Stimulated activated CD4-positive, alpha-beta T cell treated with anti-CD3 and anti-CD28 coated beads, Interleukin-2, amount 100 ng/mL, for 24 hours (primary cell): ENCODE measurements at regions not wholly inside any gene's neighbourhood (a gene's known extent, or its start where the extent isn't known, plus 50 kb on each side); places are given as distances from the start of the nearest gene placed in this dataset.
"Not testable (repeated sequence)": the region's sequence is repeated elsewhere in the genome, so short reads cannot be mapped to it uniquely, and the experiment has no call there.

Experiments
- DNase-seq, 2 donors: peaks; one replicate each; pipeline ENCODE4 v3.0.0-alpha.2; 2020

DNA sequence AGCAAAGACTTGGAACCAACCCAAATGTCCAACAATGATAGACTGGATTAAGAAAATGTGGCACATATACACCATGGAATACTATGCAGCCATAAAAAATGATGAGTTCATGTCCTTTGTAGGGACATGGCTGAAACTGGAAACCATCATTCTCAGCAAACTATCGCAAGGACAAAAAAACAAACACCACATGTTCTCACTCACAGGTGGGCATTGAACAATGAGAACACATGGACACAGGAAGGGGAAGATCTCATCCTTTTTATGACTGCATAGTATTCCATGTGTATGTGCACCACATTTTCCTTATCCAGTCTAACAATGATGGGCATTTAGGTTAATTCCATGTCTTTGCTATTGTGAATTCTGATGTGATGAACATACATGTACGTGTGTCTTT is 652.0 kb upstream of the LRRN3 start:
- not testable (repeated sequence) for DNase-seq

DNA sequence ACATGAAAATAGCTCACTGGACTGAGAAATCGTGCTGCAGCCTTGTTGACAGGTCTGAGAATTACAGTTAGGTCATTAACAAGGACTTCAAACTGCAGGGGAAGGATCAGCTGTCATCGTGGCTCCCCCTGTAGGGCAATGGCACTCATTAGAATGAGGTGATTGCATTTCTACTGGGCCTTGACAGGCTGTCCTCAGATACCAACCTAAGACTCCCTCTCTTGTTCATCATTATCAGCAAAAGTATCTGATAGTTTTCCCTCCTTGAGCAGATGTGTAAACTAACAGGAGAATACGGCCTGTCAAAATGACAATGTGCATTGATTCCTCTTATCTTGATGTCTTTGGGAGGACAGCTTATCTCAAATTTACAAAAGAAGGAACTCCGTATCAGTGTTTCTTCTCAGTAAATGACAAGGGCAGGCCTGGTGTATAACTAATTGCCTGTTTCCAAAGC is 648.5 kb upstream of the LRRN3 start:
- peak in 1 of 2 donors; percentile 10 for DNase-seq

DNA sequence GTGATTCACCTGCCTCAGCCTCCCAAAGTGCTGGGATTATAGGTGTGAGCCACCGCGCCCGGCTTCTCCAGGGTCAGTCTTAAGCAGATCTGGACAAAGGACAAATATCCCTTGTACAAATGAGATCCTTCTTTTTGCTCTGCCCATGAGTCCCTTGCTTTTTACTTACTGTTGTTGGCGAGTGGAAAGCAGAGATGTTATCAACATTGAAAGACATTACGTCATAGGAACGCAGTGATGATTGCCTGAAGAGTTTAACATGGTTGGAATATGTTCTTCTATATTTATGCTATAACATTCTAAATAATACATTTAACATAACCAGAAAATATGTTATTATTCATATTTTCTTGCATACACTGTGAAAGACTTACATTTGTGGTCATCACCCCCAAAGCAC is 644.3 kb upstream of the LRRN3 start:
- DNase-seq, result no peak

DNA sequence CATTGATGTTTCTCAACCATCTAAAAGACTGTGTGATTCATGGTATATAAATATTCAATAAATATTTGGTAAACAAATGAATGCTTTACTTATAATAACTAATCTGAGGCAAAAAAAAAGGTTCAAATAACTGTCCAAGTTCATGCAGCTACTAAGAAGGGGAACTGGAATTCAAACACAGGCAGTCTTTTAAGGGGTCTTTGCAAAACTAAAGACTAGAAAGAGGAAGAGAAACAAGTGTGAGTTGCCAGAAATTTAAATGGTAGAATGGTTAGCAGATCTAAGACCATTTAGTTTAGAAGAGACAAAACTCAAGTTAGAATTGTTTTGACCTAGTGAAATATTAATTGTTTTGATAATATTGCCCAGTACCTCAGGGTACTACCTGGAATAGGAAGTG is 642.0 kb upstream of the LRRN3 start:
- DNase-seq, result no peak

DNA sequence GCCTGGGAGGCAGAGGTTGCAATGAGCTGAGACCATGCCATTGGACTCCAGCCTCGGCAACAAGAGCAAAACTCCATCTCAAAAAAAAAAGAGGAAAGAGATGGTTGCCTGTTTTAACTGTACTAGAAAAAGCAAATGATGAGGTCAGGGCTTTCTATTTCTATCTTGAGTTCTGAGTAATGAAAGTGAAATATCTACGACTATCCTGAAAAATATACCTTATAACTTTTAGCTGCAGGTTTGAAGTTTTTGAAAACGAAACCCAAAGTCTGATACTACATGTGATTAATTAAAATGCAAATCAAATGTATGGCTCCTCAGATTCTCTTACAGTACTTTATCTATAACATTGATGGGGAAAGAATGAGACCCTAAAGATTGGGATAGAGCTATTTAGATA is 636.2 kb upstream of the LRRN3 start:
- no peak for DNase-seq

DNA sequence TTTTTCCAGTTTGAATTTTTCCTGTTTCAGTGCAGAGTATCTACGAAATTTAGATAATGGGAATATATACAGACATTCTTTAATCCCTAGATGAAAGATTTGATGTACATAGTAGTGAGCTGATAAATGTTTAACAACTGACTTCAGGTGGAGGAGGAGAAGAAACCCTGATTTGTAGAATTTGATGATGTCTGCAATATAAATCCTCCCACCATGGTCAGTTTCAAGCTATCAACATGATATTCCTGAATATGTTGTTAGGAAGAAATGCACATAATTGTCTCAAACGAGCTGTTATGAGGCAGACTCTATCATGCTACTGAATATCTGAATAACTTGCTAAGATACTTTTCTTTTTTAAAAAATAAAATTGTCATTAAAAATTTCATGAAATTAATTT is 629.3 kb upstream of the LRRN3 start:
- DNase-seq, result no peak

DNA sequence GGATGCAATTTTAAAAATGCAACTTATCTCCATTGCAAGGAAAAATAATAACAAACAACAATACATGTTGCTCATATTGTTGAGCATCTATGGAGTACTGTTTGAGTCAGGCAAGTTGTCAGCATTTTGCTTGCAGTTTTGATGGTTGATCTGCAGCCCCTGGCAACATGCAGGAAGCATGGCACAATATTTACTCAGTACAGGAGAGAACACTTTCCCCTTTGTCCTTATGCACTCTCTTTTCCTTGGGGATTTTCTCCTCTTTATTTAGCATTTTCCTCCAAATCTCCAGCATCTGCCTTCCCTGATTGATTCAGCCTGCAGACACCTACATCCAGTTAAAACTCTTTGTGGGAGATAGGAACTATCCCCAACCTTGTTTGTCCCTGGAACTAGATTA is 620.5 kb upstream of the LRRN3 start:
- no peak for DNase-seq

DNA sequence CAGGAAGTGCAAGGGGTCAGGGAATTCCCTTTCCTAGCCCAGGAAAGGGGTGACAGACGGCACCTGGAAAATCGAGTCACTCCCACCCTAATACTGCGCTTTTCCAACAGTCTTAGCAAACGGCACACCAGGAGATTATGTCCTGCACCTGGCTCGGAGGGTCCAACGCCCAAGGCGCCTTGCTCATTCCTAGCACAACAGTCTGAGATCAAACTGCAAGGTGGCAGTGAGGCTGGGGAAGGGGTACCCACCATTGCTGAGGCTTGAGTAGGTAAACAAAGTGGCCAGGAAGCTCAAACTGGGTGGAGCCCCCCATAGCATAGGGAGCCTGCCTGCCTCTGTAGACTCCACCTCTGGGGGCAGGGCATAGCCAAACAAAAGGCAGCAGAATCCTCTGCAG is 618.5 kb upstream of the LRRN3 start:
- DNase-seq, result not testable (repeated sequence)

DNA sequence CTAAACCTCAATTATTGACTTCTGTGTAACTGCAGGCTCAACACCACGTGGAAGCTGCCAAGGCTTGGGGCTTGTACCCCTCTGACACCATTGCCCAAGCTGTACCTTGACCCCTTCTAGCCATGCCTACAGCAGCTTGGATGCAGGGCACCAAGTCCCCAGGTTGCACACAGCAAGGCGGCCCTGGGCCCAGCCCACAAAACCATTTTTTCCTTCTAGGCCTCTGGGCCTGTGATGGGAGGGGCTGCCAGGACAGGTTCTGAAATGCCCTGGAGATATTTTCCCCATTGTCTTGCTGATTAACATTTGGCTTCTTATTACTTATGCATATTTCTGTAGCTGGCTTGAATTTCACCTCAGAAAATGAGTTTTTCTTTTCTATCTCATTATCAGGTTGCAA is 610.0 kb upstream of the LRRN3 start:
- DNase-seq, result no peak

DNA sequence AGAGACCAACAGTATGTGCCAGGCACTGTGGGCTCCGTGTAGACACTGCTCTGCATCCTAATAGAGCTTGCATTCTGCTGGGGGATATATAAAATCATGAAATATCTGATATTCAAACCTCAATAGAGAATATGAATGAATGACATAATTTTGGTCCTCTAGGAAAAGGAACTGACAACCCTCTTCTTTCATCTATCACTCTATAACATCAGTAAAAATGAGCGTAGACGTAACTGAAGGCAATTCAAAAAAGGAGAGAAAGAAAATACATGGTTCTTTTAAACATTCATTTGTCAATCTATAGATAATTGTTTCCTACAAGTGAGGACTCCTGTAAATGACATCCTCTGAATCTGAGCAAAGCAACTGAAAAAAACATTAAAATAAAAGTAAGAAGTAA is 607.4 kb upstream of the LRRN3 start:
- no peak for DNase-seq

DNA sequence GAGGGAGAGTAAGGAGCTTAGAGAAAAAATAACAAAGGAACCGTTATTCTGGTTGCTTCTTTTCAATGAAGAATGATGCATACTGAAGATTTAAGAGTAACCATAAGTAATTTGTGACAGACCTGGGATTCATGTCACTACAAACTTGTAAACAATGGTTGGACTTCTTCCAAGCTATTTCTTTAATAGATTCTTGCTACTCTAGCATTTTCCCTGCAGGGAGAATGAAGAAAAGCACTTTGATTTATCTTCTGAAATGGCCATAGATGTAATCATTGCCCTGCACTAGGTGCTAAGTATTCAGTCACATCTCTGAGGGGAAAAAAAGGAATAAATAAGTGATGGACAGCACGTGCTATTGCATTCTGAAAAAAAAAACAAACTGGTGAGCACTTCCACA is 606.6 kb upstream of the LRRN3 start:
- DNase-seq, result no peak

DNA sequence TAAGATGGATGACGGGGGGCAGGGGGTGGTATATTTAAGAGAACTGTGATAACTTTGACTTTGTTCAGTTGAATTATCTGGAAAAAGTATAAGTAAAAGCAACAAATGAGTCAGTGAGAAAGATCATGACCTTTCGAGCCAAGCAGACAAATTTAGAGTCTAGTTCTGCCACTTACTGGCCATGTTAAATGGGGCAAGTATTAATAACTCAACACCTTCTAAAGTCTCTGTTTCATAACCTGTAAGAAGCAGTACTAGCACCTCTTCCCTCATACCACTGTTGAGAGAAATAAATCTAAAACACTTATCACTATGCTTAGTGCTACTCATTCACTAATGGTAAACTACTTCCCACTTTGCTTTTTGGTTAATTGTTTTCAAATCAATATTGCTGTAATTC is 604.4 kb upstream of the LRRN3 start:
- DNase-seq, result no peak

DNA sequence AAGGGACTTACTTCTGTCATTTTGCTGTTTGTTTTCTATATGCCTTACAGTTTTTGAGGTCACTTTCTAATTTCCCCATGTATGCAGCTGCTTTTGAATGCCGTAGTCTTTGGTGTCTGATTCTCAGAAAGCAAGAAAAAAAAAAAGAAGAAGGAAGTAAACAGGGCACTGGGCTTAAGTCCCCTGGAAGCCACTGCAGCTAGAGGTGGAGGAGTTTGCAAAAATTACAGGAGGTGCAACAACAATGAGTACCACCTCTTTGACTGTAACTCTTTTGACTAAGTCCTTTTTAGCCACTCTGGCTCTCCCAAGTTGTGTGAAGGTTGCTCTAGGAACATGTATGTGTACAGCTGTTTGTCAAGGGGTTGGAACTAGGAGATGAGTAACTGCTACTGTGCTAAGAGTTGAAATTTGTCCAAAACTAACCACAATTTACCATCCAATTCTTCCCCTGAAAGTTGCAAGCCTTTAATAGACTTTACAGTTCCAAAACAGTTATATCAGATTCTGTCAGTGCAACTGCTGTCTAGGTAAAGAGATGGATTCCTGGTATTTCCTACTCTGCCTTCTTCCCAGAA is 588.0 kb upstream of the LRRN3 start:
- DNase-seq, result no peak

DNA sequence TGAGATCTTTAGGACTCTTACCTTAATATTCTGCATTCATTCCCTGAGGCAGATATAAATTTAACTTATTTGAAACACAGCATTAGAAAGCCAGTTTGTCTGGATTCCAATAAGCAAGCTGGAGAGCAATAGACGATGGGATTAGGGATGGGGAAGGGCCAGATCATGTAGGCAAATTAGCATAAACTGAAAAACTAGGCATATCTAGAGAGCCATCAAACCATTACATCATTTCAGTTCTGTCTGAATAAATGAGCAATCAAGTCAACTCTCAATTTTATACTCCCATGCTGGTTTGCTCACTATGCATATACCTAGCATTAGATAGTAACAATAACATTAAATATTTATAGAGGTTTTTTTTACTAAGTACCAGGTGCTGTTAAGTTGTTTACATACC is 583.6 kb upstream of the LRRN3 start:
- no peak for DNase-seq

DNA sequence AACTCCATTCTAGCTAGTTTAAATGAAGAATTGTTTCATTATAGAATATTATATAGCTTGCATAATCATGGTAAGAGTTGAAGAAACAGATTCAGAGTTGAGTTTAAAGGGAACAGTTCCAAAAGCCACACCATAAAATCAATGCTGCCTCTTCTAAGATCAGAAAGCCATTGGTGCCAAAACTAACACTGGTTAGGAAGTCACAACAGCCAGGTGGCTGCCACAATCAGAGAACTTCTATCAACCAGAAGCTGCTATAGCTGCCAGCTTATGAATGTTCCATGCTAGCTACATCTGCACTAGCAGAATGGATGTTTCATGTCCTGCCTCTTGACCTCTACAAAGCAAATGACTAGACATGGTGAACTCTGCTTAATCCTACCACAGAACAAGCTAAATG is 583.1 kb upstream of the LRRN3 start:
- DNase-seq, result no peak

DNA sequence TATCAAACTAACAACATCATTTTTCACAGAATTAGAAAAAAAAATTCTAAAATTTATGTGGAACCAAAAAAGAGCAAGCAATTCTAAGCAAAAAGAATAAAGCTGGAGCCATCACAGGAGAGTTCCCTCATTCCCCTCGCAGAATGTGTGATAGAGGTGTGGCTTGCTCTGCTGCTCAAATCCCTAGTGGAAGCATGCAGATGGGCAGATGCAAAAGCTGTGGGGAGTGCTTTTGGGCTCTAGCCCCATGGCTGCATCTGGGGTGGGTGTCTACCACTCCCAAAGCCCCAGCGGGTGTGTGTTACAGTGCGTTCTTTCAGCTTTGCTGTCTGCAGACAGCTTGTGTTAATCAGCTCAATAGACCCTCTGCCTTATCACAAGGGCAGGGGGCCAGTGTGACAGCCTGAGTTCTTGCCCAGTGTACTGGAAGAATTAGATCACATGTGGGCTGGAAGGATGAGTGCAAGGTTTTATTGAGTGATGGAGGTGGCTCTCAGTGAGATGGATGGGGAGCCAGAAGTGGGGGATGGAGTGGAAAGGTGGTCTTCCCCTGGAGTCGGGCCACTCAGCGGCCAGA is 575.9 kb upstream of the LRRN3 start:
- not testable (repeated sequence) for DNase-seq

DNA sequence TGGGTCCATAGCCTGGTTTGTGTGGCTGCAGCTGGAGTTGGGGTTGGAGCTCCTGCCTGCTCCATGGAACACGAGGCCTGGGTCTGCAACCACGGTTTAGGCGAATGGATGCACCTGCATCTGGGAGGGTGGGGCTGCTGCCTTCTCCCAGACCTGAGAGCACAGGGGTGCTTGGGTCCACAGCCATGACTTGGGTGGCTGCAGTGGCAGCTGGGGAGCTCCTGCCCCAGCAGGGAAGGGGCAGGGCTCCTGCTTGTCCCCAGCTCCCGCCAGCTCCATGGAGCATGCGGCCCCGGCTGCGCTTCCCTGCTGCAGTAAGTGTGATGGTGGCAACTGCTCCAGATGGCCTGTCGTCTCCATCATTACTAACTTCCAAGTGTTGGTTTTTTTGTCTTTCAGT is 571.1 kb upstream of the LRRN3 start:
- no peak for DNase-seq

DNA sequence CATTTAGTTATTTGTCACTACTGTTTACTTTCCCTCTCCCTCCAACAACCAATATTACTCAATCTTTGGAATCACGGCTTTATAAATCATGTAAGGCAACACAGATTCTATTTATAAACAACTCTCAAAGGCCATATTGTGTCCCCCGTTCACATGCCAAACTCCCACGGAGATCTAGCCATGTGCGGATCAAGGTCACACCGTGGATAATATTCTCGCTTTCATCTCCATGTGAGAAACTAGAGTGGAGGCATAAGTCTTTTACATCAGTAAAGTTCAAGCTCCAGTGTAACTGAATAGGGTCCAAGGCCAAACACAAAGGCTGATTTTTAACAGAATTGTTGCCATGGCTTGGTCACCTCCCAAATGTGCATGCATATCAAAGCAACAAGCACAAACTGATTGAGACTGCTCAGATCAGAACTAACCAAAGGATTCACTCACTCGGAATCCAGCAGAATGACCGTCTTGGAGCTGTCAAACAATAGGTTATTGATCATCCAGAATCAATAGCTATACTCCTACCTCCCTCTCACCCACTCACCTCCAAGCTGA is 569.5 kb upstream of the LRRN3 start:
- no peak for DNase-seq

DNA sequence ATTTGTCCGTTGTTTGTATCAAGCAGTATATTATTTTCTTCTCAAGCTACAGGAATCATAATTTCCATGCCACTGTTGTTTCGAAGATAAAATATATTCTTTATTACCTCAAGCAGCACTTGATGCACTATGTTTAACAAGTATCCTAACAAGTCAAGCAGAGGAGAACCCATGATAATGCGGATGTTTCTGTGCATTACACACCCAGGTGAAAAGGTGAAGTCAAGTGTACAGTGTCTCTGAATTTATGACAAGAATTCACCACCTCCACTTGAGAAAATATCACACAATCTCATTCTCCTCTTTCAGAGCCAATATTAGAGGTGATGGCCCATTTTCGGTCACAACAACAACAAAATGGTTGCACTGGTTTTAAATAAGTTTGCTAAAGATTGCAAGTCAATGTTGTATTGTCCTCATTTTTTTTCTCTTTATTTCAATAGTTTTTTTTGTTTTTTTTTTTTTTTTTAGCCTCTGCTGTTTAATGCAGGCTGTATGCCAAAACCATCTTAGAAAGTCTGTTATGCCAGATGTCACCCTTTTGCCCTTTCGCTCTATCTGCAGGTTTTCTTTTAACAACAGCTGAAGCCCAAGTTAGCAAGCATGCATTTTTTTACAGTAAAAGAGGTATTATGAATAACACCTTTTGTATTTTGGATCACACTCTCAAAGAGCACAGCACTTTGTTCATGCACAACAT is 568.7 kb upstream of the LRRN3 start:
- no peak for DNase-seq

DNA sequence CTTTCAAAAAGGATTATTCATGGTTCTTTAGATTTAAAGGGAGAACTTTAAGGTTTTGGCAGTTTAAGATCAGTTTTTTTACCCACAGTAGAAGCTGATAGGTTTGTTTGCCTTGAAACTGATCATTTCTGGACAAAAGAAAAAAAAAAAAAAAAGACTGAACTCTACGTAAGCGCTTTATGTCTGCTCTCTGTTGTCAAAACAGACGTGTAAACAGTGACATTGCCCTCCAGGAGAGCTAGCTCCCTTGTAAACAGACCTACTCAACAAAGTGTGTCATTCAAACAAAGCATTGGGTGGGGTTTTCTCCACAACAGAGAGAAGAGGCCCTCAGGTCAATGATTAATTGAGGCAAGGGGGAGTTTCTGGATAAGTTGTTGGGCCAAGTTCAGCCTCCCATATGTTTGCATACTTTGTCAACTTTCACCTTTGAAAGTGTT is 568.1 kb upstream of the LRRN3 start:
- no peak for DNase-seq

DNA sequence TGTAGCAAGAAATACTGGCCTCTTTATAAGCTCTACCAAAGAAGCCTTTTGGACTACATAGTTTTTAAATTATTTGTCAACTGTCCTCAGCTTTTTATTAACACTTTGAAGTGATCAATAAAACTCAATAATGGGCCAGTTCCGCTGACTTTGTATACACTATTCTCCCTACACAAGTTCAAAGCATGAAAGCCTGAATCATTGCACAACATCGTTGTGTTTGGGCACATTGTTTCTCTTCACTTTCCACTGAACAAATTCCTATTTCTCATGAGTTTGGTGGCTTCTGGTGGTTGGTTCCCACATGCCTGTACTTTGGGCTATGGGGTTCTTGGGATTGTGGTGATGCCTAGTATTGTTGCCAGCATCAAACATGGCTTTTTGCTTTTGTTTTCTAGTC is 561.8 kb upstream of the LRRN3 start:
- DNase-seq, result no peak

DNA sequence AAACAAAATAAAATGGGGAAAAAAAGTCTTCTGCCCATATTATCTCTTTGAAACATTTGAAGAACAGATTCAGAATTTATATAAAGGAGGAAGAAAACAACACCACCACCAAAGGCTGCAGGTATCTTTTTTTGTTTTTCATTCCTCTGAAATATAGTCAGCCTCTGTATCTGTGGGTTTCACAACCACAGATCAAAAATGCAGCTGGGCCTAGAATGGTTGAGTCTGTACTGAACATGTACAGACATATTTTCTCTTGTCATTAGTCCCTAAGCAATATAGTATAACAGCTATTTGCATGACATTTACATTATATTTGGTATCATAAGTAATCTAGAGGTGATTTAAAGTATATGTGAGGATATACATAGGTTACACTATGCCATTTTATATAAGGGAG is 559.7 kb upstream of the LRRN3 start:
- no peak for DNase-seq

DNA sequence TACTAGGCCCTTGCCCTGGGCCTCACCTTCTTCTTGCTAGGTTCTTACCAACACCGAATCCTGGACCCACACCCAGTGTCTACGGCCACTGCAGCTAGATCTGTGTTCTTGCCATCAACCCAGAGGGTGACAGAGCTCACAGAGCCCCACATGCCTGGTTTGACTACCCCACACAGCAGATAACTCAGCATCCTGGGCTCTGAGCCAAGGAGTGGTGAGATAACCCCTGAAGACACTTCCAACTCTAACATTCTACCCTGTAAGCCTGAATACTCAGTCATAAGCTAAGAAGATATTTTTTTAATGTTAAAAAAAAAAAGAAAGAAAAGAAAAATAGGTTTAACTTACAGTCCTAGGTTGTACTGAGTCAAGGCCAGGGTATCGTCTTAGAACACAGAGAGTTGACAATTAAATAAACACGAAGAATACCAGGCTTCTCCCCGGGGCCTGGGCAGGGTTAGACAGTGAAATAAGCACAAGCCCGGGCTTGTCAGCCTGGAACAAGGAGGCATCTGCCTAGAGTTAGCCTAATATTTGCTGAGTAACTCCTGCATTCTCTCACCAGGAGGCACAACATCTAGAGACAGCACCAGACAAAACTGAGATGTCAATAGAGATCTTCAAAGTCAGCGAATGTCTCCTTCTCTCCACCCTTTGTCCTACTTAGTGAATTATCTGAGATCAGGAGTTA is 556.5 kb upstream of the LRRN3 start:
- no peak for DNase-seq

DNA sequence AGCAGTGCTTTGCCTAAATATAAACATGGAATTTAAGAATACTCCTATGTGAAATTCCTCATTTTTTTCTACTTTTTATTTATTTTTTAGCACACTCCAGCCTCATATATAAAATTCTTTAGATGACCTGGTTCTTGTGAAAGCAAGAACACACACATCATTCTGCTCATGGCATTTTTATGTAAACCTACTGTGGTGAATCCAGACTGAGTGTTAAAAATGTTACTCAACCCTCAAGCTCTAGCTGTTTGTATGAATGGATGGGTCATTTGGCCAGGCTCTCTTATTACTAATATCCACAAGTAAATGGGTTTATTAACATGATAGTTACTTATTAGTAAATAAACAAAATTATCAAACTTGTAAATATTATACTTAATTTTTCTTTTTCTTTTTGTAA is 551.7 kb upstream of the LRRN3 start:
- DNase-seq, result no peak
